NCI-H526 (cell line): ENCODE measurements at regions not wholly inside any gene's neighbourhood (a gene's known extent, or its start where the extent isn't known, plus 50 kb on each side); places are given as distances from the start of the nearest gene placed in this dataset.

Experiments
- DNase-seq, 2 experiments: peaks; one replicate each; lab custom pipeline; 2025; lab: John Stamatoyannopoulos, UW

GRCh38 chr1:184322253-184322652 is 64.6 kb upstream of the C1orf21 start:
- DNase-seq: no peak

GRCh38 chr1:184324972-184325371 is 61.9 kb upstream of the C1orf21 start:
- no peak for DNase-seq

GRCh38 chr1:184326278-184326677 is 60.6 kb upstream of the C1orf21 start:
- no peak for DNase-seq

GRCh38 chr1:184329245-184329953 is 57.4 kb upstream of the C1orf21 start:
- no peak for DNase-seq

GRCh38 chr1:184329962-184330868 is 56.6 kb upstream of the C1orf21 start:
- DNase-seq: no peak

- no peak for DNase-seq
These were observed 56.0 kb upstream of the C1orf21 start for GRCh38 chr1:184330875-184331274.
